ENCODE measurements at regions not wholly inside any gene's neighbourhood (a gene's known extent, or its start where the extent isn't known, plus 50 kb on each side); places are given as distances from the start of the nearest gene placed in this dataset.

DNA sequence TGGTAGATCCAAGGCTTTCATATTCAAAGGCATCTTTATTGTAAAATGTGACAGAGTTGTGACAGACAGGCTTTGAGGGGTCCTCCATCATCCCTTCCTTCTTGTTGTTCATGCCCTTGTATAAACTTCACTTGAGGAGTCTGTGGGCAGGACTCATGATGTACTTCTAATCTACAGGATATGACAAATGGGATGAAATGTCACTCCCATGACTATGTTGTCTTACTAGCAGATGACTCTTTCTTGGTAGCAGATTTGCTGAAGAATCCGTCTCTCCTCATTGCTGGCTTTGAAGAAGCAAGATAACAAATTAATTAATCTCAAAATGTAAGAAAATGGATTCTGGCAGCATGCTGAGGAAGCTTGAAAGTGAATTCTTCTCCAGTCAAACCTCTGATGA is 566.1 kb downstream of the TFAP2B start:
- no peaks in the 10 kb centered on the region for H3K4me1 ChIP-seq
- DNase-seq = no peak
- H3K36me3 ChIP-seq = no peaks in the 10 kb centered on the region
- H3K9me3 ChIP-seq (replicated peaks) = no peaks in the 10 kb centered on the region
- no peak overlapping the region for H3K27ac ChIP-seq
- no peaks in the 10 kb centered on the region for H3K27me3 ChIP-seq
- no peak overlapping the region for H3K4me3 ChIP-seq

DNA sequence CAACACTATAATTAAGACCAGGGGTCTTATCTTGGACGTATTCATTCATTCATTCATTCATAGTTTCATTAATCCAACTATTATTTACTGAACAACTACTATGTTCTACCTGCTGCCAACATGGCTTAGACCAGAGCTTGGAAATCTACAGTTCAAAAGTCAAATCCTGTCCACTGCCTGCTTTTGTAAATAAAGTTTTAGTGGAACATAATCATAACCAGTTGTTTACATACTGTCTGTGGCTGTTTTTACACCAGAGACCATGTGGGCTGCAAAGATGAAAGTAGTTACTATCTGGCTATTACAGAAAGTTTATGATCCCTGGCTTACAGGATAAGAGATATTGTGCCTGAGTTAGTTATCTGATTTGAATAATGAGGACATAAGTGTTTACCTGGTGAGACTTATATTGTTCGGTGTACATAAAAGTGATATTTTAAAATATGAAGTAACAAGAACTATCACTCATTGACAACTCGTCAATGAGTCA is 567.7 kb downstream of the TFAP2B start:
- Histone ChIP-seq H3K27ac (no peak overlapping the region), H3K9me3 (replicated peaks) (no peaks in the 10 kb centered on the region), H3K4me1 (no peaks in the 10 kb centered on the region), H3K27me3 (no peaks in the 10 kb centered on the region), H3K36me3 (no peaks in the 10 kb centered on the region), H3K4me3 (no peak overlapping the region)
- no peak for DNase-seq

DNA sequence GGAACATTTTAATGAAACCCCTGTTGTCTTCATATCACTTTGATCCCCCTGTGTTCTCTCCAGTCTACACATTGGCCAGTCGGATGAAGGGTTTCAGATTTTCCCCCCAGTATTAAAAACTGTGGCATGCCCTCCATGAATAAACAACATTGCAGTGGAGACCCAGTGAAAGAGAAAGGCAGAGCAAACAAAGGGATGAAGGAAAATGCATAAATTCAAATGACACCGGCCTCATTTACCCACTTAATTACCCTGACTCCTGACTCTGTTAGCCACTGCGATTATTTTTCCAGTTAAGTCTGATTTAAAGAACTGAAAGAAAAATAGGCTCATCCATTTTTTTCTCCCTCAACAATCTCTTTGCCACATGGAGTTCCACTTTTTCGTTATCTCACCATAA is 569.2 kb downstream of the TFAP2B start:
- no peaks in the 10 kb centered on the region for H3K9me3 ChIP-seq (replicated peaks)
- H3K27ac ChIP-seq = no peak overlapping the region
- DNase-seq = no peak
- H3K36me3 ChIP-seq = no peaks in the 10 kb centered on the region
- no peaks in the 10 kb centered on the region for H3K4me1 ChIP-seq
- no peak overlapping the region for H3K4me3 ChIP-seq
- H3K27me3 ChIP-seq = no peaks in the 10 kb centered on the region

DNA sequence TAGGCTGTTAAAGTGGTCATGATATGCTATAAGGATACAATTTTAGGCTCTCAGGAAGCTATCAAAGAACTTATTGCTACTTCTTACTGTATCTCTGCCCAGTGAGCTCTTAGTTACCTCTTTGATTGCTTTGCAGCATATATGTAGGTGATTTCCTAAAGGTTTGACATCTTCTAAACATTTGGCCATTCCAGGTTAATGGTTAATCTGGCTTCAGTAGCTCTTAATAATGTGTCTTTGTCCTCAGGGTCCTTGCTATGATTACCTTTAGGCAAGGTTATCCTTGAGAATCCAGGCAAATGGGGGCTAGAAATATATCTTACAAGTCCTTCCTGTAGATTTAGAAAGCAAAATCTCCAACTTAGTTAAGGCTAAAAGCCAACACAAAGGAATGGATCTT is 575.4 kb downstream of the TFAP2B start:
- H3K4me1 ChIP-seq = no peaks in the 10 kb centered on the region
- no peaks in the 10 kb centered on the region for H3K9me3 ChIP-seq (replicated peaks)
- no peak overlapping the region for H3K4me3 ChIP-seq
- no peaks in the 10 kb centered on the region for H3K27me3 ChIP-seq
- DNase-seq = no peak
- H3K27ac ChIP-seq = no peak overlapping the region
- no peaks in the 10 kb centered on the region for H3K36me3 ChIP-seq

DNA sequence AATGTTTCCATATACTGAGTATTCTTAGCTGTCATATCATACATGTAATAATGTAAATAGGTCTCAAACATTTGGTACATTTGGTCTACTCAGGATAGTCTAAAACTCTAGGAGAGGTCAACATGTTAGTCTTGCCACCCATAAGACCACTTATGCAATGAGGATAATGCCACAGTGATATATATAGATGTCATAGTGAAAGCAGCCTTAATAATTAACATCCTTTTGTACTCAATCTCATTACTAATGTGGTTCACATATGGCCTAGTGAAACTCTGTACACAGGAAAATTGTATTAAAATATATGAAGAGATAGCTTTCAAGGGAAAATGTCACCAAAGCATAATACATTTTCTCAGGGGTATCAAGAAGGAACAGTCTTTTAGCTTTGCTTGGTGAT is 577.9 kb downstream of the TFAP2B start:
- no peaks in the 10 kb centered on the region for H3K9me3 ChIP-seq (replicated peaks)
- H3K4me1 ChIP-seq = no peaks in the 10 kb centered on the region
- H3K4me3 ChIP-seq = no peak overlapping the region
- DNase-seq = no peak
- H3K27ac ChIP-seq = no peak overlapping the region
- H3K36me3 ChIP-seq = no peaks in the 10 kb centered on the region
- H3K27me3 ChIP-seq = no peaks in the 10 kb centered on the region

DNA sequence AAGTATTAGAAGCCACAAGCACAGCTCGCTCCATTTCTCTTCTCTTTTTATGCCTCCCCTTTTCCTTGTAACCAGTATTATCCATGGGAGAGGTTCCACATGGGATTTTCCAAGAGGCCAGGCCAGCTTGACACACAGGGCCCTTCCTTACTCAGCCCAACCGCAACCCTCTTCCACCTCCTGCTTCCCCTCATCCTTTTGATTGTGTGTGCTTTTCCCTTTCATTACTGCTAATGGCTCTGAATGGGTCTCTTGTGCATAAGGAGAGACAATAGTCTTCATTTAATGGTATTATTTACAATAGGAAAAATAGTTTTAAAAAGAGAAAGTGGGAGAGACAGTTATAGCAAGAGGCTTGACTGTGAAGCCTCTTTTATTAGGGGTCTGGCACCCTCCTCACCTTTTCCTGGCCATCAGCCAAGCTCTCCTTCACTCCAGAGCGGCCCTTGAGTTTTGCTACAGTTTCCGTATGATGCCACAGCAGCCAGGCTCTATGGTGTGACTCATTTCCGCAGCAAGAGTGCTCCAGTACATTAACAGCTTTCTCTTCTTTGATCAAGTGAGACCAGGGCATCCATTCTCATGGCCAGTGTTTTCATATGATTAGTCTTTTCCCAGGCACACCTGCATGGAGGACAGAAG is 579.5 kb downstream of the TFAP2B start:
- no peak overlapping the region for H3K27ac ChIP-seq
- no peaks in the 10 kb centered on the region for H3K36me3 ChIP-seq
- no peak overlapping the region for H3K4me3 ChIP-seq
- no peaks in the 10 kb centered on the region for H3K9me3 ChIP-seq (replicated peaks)
- DNase-seq = no peak
- no peaks in the 10 kb centered on the region for H3K27me3 ChIP-seq
- H3K4me1 ChIP-seq = no peaks in the 10 kb centered on the region

DNA sequence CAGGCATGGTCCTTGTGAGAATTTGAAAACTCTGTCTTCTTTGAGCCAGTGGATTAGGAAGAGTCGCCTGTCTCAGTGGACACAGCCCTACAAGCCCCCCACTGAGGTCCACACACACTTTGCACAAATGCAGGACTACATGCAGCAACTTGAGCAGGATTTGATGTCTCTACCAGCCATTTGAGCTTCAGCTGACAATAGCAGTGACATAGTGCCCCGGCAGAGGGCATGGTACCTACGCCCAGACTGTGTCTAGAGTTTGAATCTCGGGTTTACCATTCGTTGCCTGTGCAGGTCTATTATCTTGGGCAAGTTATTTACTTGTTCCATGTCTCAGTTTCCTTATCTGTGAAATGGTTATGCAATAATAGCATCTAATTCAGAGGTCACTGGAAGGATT is 580.1 kb downstream of the TFAP2B start:
- DNase-seq = no peak
- Histone ChIP-seq H3K27ac (no peak overlapping the region), H3K27me3 (no peaks in the 10 kb centered on the region), H3K36me3 (no peaks in the 10 kb centered on the region), H3K9me3 (replicated peaks) (no peaks in the 10 kb centered on the region), H3K4me3 (no peak overlapping the region), H3K4me1 (no peaks in the 10 kb centered on the region)

DNA sequence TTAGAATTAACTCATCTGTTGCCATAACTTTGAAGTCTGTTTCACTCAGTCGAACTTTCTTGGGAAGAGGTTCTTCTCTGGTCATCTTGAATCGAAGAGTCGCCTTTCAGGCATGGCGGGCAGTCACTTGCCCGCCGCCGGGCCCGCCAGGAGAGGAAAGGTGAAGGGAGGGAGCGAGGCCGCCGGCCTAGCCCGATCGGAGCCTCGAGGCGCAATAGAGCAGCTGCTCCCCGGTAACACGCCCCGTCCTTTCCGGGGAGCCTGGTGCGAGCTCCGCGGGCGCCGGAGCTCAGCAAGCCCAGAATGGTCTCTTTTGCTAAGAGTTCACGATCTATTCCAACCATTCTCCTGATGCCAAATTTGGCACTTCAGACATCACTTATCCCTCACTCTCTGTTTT is 591.8 kb downstream of the TFAP2B start:
- no peaks in the 10 kb centered on the region for H3K36me3 ChIP-seq
- peaks cover 5% of the 10 kb centered on the region; the same call in 1 of the 2 replicates for H3K4me1 ChIP-seq
- DNase-seq = no peak
- no peaks in the 10 kb centered on the region for H3K27me3 ChIP-seq
- H3K9me3 ChIP-seq (replicated peaks) = no peaks in the 10 kb centered on the region
- no peak overlapping the region for H3K27ac ChIP-seq
- H3K4me3 ChIP-seq = no peak overlapping the region

DNA sequence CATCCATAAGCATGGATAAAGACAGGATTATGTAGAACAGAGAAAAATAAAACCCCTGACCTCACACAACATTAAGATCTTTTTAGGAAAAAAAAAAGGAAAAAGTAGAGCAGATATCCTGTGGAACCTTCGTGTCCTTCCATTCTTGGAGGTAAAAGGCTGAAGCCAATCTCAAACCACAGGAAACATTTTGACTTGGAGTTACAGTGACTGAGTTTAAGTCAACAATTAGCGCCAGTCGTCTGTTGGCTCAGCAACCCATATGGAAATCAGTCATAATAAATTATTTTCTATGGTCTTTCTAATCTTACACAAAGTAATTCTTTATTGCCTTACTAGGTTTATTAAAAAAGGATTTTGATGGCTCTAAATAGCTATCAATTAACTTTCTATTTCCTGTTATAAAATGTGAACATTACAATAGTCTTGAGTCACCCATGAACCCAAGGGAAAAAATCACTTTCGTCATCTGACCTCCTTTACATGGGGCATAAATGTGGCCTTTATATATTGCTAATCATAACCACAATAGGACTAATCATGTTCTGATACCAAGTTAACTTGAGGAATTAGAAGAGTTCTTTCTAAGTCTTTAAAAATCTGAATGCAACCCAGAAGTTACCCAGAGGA is 592.9 kb downstream of the TFAP2B start:
- Histone ChIP-seq H3K27me3 (no peaks in the 10 kb centered on the region), H3K27ac (no peak overlapping the region), H3K4me3 (no peak overlapping the region), H3K4me1 (peaks cover 5% of the 10 kb centered on the region; the same call in 1 of the 2 replicates), H3K9me3 (replicated peaks) (no peaks in the 10 kb centered on the region), H3K36me3 (no peaks in the 10 kb centered on the region)
- DNase-seq = no peak

DNA sequence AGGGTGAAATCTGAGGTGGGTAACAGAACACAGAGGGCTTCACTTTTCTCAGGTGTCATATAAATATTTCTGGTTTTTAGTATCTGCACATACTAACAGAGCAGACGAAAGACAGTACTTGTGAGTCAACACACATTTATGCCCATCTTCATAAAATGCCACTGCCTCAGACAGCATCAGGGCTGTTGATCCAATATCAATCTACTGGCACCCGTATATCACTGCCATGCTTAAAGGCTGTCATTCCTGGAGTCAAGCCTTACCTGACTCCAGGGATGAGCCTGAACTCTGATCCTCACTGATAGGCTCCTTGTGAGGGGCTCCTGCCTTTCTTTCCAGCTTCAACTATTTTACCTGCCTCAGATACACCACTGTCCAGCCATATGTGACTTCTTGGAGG is 595.7 kb downstream of the TFAP2B start:
- no peak for DNase-seq

DNA sequence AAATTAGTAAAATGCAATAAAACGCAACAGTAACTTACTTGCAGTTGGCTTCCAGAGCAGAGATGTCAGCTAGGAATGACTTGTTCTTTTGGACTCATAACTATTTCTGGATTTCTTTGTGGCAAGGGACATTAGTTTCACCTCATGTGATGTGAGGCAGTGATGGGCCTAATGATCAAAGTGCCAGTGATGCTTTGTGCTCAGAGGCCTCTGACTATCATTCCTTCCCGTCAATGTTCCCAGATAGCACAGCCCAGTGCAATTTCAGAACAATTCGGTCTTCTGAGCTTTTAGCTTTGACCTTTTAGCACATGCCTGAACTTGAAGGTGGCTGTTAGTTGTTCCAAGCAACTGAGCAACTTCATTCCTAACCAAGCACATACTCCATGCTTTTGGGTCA is 596.8 kb downstream of the TFAP2B start:
- Histone ChIP-seq H3K36me3 (no peaks in the 10 kb centered on the region), H3K27me3 (no peaks in the 10 kb centered on the region), H3K4me1 (peaks cover 5% of the 10 kb centered on the region; the same call in 1 of the 2 replicates), H3K9me3 (replicated peaks) (no peaks in the 10 kb centered on the region), H3K27ac (no peak overlapping the region), H3K4me3 (no peak overlapping the region)
- DNase-seq = no peak

More for the DNA sequence above, 595.7 kb downstream of the TFAP2B start:
- Histone ChIP-seq H3K27ac (no peak overlapping the region), H3K4me3 (no peak overlapping the region), H3K36me3 (no peaks in the 10 kb centered on the region), H3K9me3 (replicated peaks) (no peaks in the 10 kb centered on the region), H3K27me3 (no peaks in the 10 kb centered on the region), H3K4me1 (peaks cover 5% of the 10 kb centered on the region; the same call in 1 of the 2 replicates)

DNA sequence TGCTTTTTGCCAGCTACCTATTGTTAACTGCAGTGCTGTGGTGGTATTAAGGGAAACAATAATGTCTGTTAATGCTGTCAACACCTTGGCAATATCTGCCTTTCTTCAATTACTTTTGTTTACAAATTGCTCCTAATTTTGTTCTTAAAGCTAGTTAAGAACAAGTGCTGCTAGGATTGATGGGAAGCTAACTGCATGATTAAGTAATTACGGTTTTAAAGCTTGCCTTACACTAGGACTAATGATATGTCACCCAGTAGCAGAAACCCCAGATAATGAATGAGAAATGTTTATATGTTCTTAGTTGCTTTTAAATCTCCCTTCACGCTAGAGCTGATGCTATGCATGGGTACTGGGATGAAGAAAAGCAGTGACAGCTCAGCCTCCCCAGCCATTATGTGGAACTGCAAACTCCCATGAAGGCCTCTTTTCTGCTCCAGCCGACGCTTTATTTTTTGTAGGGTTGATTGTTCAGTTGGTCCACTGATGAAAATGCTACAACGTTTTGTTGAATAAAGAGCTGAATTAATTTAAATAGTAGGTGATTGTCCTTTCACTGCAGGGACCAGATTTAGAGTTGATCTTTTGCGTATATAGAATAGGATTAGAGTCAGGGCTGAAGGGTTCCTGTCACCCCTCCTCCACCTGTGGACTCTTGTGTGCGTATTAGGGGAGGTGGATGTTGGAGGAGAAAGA is 610.5 kb downstream of the TFAP2B start:
- no peaks in the 10 kb centered on the region for H3K27me3 ChIP-seq
- H3K27ac ChIP-seq = no peak overlapping the region

DNA sequence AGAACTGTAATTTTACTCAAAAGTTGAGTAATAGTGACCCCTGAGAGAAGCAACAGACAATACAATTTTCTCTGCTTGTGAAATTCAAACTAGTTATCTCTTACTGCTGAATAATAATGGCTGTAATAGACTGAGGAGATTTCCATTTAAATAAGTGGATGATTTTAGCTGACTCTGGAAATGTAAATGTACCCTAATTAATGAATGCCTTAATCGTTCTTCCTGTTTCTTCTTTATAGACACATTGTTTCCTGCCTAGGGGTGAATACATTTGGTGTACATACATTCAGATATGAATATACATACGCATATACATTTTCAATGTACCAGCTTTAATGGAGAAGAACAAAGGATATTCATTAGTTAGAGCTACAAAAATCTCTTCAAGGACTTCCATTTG is 611.9 kb downstream of the TFAP2B start:
- Histone ChIP-seq H3K27ac (no peak overlapping the region), H3K36me3 (no peaks in the 10 kb centered on the region), H3K4me1 (no peaks in the 10 kb centered on the region), H3K9me3 (replicated peaks) (no peaks in the 10 kb centered on the region), H3K4me3 (no peak overlapping the region), H3K27me3 (no peaks in the 10 kb centered on the region)
- DNase-seq = no peak

More for the DNA sequence above, 610.5 kb downstream of the TFAP2B start:
- H3K4me3 ChIP-seq = no peak overlapping the region
- no peaks in the 10 kb centered on the region for H3K4me1 ChIP-seq
- no peak for DNase-seq
- no peaks in the 10 kb centered on the region for H3K36me3 ChIP-seq
- no peaks in the 10 kb centered on the region for H3K9me3 ChIP-seq (replicated peaks)

DNA sequence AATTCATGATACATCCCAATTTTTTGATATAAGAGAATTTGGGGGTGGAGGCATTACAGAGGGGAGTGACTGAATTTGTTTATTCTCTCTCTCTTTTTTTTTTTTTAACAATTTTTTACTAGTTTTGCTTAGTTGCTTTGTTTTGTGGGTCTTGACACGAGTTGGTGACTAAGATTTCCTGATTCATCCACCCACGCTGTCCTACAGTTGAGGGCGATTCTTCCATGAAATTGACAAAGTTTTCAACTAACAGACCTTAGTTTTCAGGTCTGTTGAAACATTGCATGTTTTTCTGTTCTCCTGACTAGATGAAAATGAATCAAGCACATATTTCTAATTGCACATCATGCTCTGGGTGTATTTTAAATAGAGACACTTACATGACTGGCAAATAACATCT is 613.8 kb downstream of the TFAP2B start:
- H3K9me3 ChIP-seq (replicated peaks) = no peaks in the 10 kb centered on the region
- no peaks in the 10 kb centered on the region for H3K36me3 ChIP-seq
- DNase-seq = no peak
- no peak overlapping the region for H3K4me3 ChIP-seq
- no peak overlapping the region for H3K27ac ChIP-seq
- no peaks in the 10 kb centered on the region for H3K4me1 ChIP-seq
- no peaks in the 10 kb centered on the region for H3K27me3 ChIP-seq

DNA sequence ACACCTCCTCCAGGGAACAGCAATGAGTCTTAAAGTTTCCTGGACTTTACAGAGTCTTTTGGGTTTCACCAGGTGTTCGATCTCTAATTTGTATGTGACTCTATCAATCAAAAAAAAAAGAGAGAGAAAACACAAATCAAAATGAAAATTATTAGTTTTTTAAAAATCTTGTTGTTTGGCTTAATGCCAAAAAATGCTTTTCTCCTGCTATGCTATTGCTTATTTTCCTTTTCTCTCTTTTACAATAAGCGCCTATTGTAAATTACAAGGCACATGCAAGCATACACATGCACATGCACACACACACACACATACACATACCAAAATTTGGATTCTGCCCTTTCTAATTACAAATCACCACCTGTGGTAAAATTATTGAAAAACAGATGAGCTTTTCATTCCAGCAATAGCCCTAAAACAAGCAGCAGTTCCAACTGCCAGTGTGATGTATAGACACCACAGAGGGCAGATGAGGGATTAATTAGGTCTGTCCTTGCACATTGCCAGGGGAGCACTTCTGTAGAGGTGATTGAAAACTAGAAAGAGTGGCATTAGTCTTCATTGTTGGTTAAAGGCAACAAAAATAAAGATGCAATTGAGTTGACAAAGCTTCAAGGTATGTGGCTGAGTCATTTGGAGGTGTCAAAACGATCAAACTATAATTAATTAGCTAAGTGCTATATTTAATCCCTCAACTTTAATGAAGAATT is 631.7 kb downstream of the TFAP2B start:
- no peaks in the 10 kb centered on the region for H3K36me3 ChIP-seq
- H3K4me3 ChIP-seq = no peak overlapping the region
- H3K9me3 ChIP-seq (replicated peaks) = no peaks in the 10 kb centered on the region
- H3K4me1 ChIP-seq = 0 out of 2 replicates have a peak, but pooled peaks cover under 1% of the 10 kb centered on the region
- H3K27me3 ChIP-seq = no peaks in the 10 kb centered on the region
- no peak overlapping the region for H3K27ac ChIP-seq
- no peak for DNase-seq
